Liver (tissue), 8 donors: ENCODE measurements at regions not wholly inside any gene's neighbourhood (a gene's known extent, or its start where the extent isn't known, plus 50 kb on each side); places are given as distances from the start of the nearest gene placed in this dataset.

ENCODE experiments used
- DNase-seq: peaks from one replicate; pipeline ENCODE4 v3.0.0-alpha.2; 2017; ENCODE audit warnings: low spot score
- H3K27ac ChIP-seq, 2 donors: one replicate each; pipeline ENCODE4 v1.7.0; 2013; ENCODE audit warnings: inconsistent platforms in 2 of 2, low read length in 2 of 2, control low read depth in 1 of 2, low read depth in 1 of 2, mild to moderate bottlenecking in 1 of 2
- H3K27me3 ChIP-seq, 4 donors: one replicate each; pipeline versions ENCODE4 v1.6.1 to v1.7.0; 2013; ENCODE audit warnings: low read length in 3 of 4, inconsistent platforms in 1 of 4, mild to moderate bottlenecking in 1 of 4, moderate library complexity in 1 of 4; ENCODE audit not compliant: control insufficient read depth in 4 of 4, insufficient read depth in 4 of 4
- H3K36me3 ChIP-seq, 4 donors: one replicate each; pipeline versions ENCODE4 v1.6.1 to v1.7.0; 2013; ENCODE audit warnings: low read length in 3 of 4, mild to moderate bottlenecking in 3 of 4, low read depth in 1 of 4, moderate library complexity in 1 of 4; ENCODE audit not compliant: control insufficient read depth in 4 of 4, insufficient read depth in 3 of 4
- H3K4me1 ChIP-seq, 4 donors: one replicate each; pipeline versions ENCODE4 v1.6.1 to v1.7.0; 2013; ENCODE audit warnings: low read length in 3 of 4, mild to moderate bottlenecking in 3 of 4, moderate library complexity in 1 of 4; ENCODE audit not compliant: control insufficient read depth in 4 of 4, insufficient read depth in 4 of 4
- H3K4me3 ChIP-seq, 3 donors: one replicate each; pipeline versions ENCODE4 v1.6.1 to v1.7.0; 2013; ENCODE audit warnings: low read length in 3 of 3, control low read depth in 1 of 3, low read depth in 1 of 3, mild to moderate bottlenecking in 1 of 3
- H3K9ac ChIP-seq, 2 donors: one replicate each; pipeline ENCODE4 v1.7.0; 2013; ENCODE audit warnings: low read length in 2 of 2, mild to moderate bottlenecking in 2 of 2, moderate library complexity in 2 of 2, control low read depth in 1 of 2, low read depth in 1 of 2
- H3K9me3 ChIP-seq, 4 donors: one replicate each; pipeline versions ENCODE4 v1.6.1 to v1.7.0; 2013; ENCODE audit warnings: low read length in 3 of 4; ENCODE audit not compliant: control insufficient read depth in 4 of 4
- ATF3 ChIP-seq: IDR thresholded peaks from 2 replicates; pipeline ENCODE4 v1.6.1; 2016; ENCODE audit warnings: antibody characterized with exemption
- CTCF ChIP-seq: fragments of 150-350 bp; IDR thresholded peaks from 2 replicates; pipeline ENCODE4 v1.5.1; 2017; ENCODE audit warnings: improper control_type of control experiment, low read depth, low read length; ENCODE audit not compliant: missing input control
- EGR1 ChIP-seq, 2 donors: IDR thresholded peaks; 2 replicates each; pipeline ENCODE4 v1.6.1; 2016 to 2018; ENCODE audit warnings: antibody characterized with exemption in 2 of 2, low read depth in 2 of 2
- FOXA1 ChIP-seq: IDR thresholded peaks from 2 replicates; pipeline ENCODE4 v1.6.1; 2016; ENCODE audit warnings: antibody characterized with exemption
- FOXA2 ChIP-seq: IDR thresholded peaks from 2 replicates; pipeline ENCODE4 v1.6.1; 2016; ENCODE audit warnings: antibody characterized with exemption
- GABPA ChIP-seq, 2 donors: IDR thresholded peaks in 1 of 2; conservative IDR thresholded peaks in 1 of 2; 2 replicates each; pipeline ENCODE4 v1.6.1; 2016; ENCODE audit warnings: antibody characterized with exemption in 2 of 2, mild to moderate bottlenecking in 1 of 2, moderate library complexity in 1 of 2
- HNF4A ChIP-seq, 2 donors: conservative IDR thresholded peaks; 2 replicates each; pipeline ENCODE4 v1.6.1; 2016; ENCODE audit warnings: antibody characterized with exemption in 2 of 2, mild to moderate bottlenecking in 2 of 2
- HNF4G ChIP-seq: IDR thresholded peaks from 2 replicates; pipeline ENCODE4 v1.6.1; 2016; ENCODE audit warnings: antibody characterized with exemption
- JUND ChIP-seq, 2 donors: IDR thresholded peaks; 2 replicates each; pipeline ENCODE4 v1.6.1; 2016; ENCODE audit warnings: antibody characterized with exemption in 2 of 2
- MAX ChIP-seq: IDR thresholded peaks from 2 replicates; pipeline ENCODE4 v1.6.1; 2016; ENCODE audit warnings: antibody characterized with exemption
- NR2F2 ChIP-seq: IDR thresholded peaks from 2 replicates; pipeline ENCODE4 v1.6.1; 2016; ENCODE audit warnings: antibody characterized with exemption
- RAD21 ChIP-seq, 2 donors: IDR thresholded peaks; 2 replicates each; pipeline ENCODE4 v1.6.1; 2016; ENCODE audit warnings: antibody characterized with exemption in 2 of 2, mild to moderate bottlenecking in 2 of 2
- REST ChIP-seq: IDR thresholded peaks from 2 replicates; pipeline ENCODE4 v1.6.1; 2016; ENCODE audit warnings: antibody characterized with exemption, mild to moderate bottlenecking
- RXRA ChIP-seq, 2 donors: IDR thresholded peaks; 2 replicates each; pipeline ENCODE4 v1.6.1; 2017 to 2018; ENCODE audit warnings: antibody characterized with exemption in 2 of 2, mild to moderate bottlenecking in 1 of 2
- SP1 ChIP-seq: IDR thresholded peaks from 2 replicates; pipeline ENCODE4 v1.6.1; 2018; ENCODE audit warnings: antibody characterized with exemption, mild to moderate bottlenecking
- TAF1 ChIP-seq: conservative IDR thresholded peaks from 2 replicates; pipeline ENCODE4 v1.6.1; 2016; ENCODE audit warnings: antibody characterized with exemption, mild to moderate bottlenecking
- YY1 ChIP-seq: IDR thresholded peaks from 2 replicates; pipeline ENCODE4 v1.6.1; 2016; ENCODE audit warnings: antibody characterized with exemption, mild to moderate bottlenecking
- WGBS: extraction: QIAGEN DNeasy Blood & Tissue Kit; methylation state at CpG from one replicate; pipeline ENCODE4 v1.1.7; 2013; 5-methylcytosine and 5-hydroxymethylcytosine counted together
- donor health status: healthy.
- donor health status: healthy.
- donor health status: healthy.
- donor health status: healthy.
- donor health status: healthy.

- no peaks in the 10 kb centered on the region for H3K9me3 ChIP-seq
- TF ChIP-seq FOXA1, result no peak
- no peak for TF ChIP-seq HNF4A (conservative IDR thresholded peaks at IDR 0.05)
- TF ChIP-seq SP1, result no peak
- no peak for TF ChIP-seq ATF3
- no peak for TF ChIP-seq FOXA2
- H3K36me3 ChIP-seq, result no peaks in the 10 kb centered on the region
- H3K4me1 ChIP-seq, result peaks cover 7 to 15% (median 12%) of the 10 kb centered on the region in 4 donors
- no peak overlapping the region for H3K9ac ChIP-seq
- no peak for DNase-seq
- H3K27me3 ChIP-seq, result no peaks in the 10 kb centered on the region
- WGBS, result 87% methylated on average over 5 of the region's 5 CpGs
- H3K27ac ChIP-seq, result no peak overlapping the region
- no peak overlapping the region for H3K4me3 ChIP-seq
Measured at GRCh38 chr4:37757121-37757520, 69.4 kb upstream of the PGM2 start.

GRCh38 chr4:37754410-37755185 lies 68.4 kb upstream of the RELL1 start:
- DNase-seq, result no peak
- H3K4me3 ChIP-seq, result no peak overlapping the region
- no peaks in the 10 kb centered on the region for H3K27me3 ChIP-seq
- H3K27ac ChIP-seq, result no peak overlapping the region
- TF ChIP-seq SP1, result no peak
- no peak for TF ChIP-seq GABPA (IDR thresholded peaks at IDR 0.05 in 1 of 2, conservative IDR thresholded peaks at IDR 0.05 in 1 of 2)
- no peak for TF ChIP-seq NR2F2
- TF ChIP-seq HNF4A (conservative IDR thresholded peaks at IDR 0.05), result no peak
- no peak for TF ChIP-seq MAX
- no peak for TF ChIP-seq YY1
- no peak for TF ChIP-seq FOXA1
- TF ChIP-seq TAF1, result no peak
- no peak for TF ChIP-seq RAD21 (IDR thresholded peaks at IDR 0.05)
- TF ChIP-seq CTCF, result no peak
- no peak for TF ChIP-seq EGR1 (IDR thresholded peaks at IDR 0.05; ENCODE audit: low read depth in 2 of 2)
- WGBS, result 66% methylated on average over 6 of the region's 6 CpGs
- peaks cover 7 to 15% (median 12%) of the 10 kb centered on the region in 4 donors for H3K4me1 ChIP-seq
- no peaks in the 10 kb centered on the region for H3K36me3 ChIP-seq
- H3K9me3 ChIP-seq, result no peaks in the 10 kb centered on the region
- no peak overlapping the region for H3K9ac ChIP-seq

- no peak for TF ChIP-seq RXRA (IDR thresholded peaks at IDR 0.05)
- no peak for TF ChIP-seq HNF4A (conservative IDR thresholded peaks at IDR 0.05)
- no peak for TF ChIP-seq FOXA2
- TF ChIP-seq RAD21 (IDR thresholded peaks at IDR 0.05), result no peak
- TF ChIP-seq CTCF, result no peak
- no peak for TF ChIP-seq HNF4G
- TF ChIP-seq TAF1, result no peak
- no peak for TF ChIP-seq SP1
- TF ChIP-seq REST, result no peak
- no peak for TF ChIP-seq NR2F2
- TF ChIP-seq EGR1 (IDR thresholded peaks at IDR 0.05; ENCODE audit: low read depth in 2 of 2), result no peak
- no peak for TF ChIP-seq JUND (IDR thresholded peaks at IDR 0.05)
- TF ChIP-seq ATF3, result no peak
- no peak for TF ChIP-seq GABPA (IDR thresholded peaks at IDR 0.05 in 1 of 2, conservative IDR thresholded peaks at IDR 0.05 in 1 of 2)
- TF ChIP-seq FOXA1, result no peak
- Histone ChIP-seq H3K36me3 (no peaks in the 10 kb centered on the region), H3K9ac (no peak overlapping the region), H3K4me1 (no peaks in the 10 kb centered on the region), H3K4me3 (no peak overlapping the region), H3K27ac (no peak overlapping the region), H3K27me3 (no peaks in the 10 kb centered on the region), H3K9me3 (no peaks in the 10 kb centered on the region)
- WGBS, result 97% methylated on average over 1 of the region's 1 CpG
- no peak for DNase-seq
Measured at GRCh38 chr4:37749398-37749988, 63.3 kb upstream of the RELL1 start.
